Liver (tissue), 7 donors: ENCODE measurements at regions not wholly inside any gene's neighbourhood (a gene's known extent, or its start where the extent isn't known, plus 50 kb on each side); places are given as distances from the start of the nearest gene placed in this dataset.

Source experiments
- DNase-seq: peaks from one replicate; pipeline ENCODE4 v3.0.0-alpha.2; 2017; ENCODE audit warnings: low spot score
- H3K27ac ChIP-seq, 2 donors: one replicate each; pipeline ENCODE4 v1.7.0; 2013; ENCODE audit warnings: inconsistent platforms in 2 of 2, low read length in 2 of 2, control low read depth in 1 of 2, low read depth in 1 of 2, mild to moderate bottlenecking in 1 of 2
- H3K27me3 ChIP-seq, 4 donors: one replicate each; pipeline versions ENCODE4 v1.6.1 to v1.7.0; 2013; ENCODE audit warnings: low read length in 3 of 4, inconsistent platforms in 1 of 4, mild to moderate bottlenecking in 1 of 4, moderate library complexity in 1 of 4; ENCODE audit not compliant: control insufficient read depth in 4 of 4, insufficient read depth in 4 of 4
- H3K36me3 ChIP-seq, 4 donors: one replicate each; pipeline versions ENCODE4 v1.6.1 to v1.7.0; 2013; ENCODE audit warnings: low read length in 3 of 4, mild to moderate bottlenecking in 3 of 4, low read depth in 1 of 4, moderate library complexity in 1 of 4; ENCODE audit not compliant: control insufficient read depth in 4 of 4, insufficient read depth in 3 of 4
- H3K4me1 ChIP-seq, 4 donors: one replicate each; pipeline versions ENCODE4 v1.6.1 to v1.7.0; 2013; ENCODE audit warnings: low read length in 3 of 4, mild to moderate bottlenecking in 3 of 4, moderate library complexity in 1 of 4; ENCODE audit not compliant: control insufficient read depth in 4 of 4, insufficient read depth in 4 of 4
- H3K4me3 ChIP-seq, 3 donors: one replicate each; pipeline versions ENCODE4 v1.6.1 to v1.7.0; 2013; ENCODE audit warnings: low read length in 3 of 3, control low read depth in 1 of 3, low read depth in 1 of 3, mild to moderate bottlenecking in 1 of 3
- H3K9ac ChIP-seq, 2 donors: one replicate each; pipeline ENCODE4 v1.7.0; 2013; ENCODE audit warnings: low read length in 2 of 2, mild to moderate bottlenecking in 2 of 2, moderate library complexity in 2 of 2, control low read depth in 1 of 2, low read depth in 1 of 2
- H3K9me3 ChIP-seq, 4 donors: one replicate each; pipeline versions ENCODE4 v1.6.1 to v1.7.0; 2013; ENCODE audit warnings: low read length in 3 of 4; ENCODE audit not compliant: control insufficient read depth in 4 of 4
- EGR1 ChIP-seq, 2 donors: IDR thresholded peaks; 2 replicates each; pipeline ENCODE4 v1.6.1; 2016 to 2018; ENCODE audit warnings: antibody characterized with exemption in 2 of 2, low read depth in 2 of 2
- FOXA2 ChIP-seq: IDR thresholded peaks from 2 replicates; pipeline ENCODE4 v1.6.1; 2016; ENCODE audit warnings: antibody characterized with exemption
- GABPA ChIP-seq, 2 donors: IDR thresholded peaks in 1 of 2; conservative IDR thresholded peaks in 1 of 2; 2 replicates each; pipeline ENCODE4 v1.6.1; 2016; ENCODE audit warnings: antibody characterized with exemption in 2 of 2, mild to moderate bottlenecking in 1 of 2, moderate library complexity in 1 of 2
- HNF4G ChIP-seq: IDR thresholded peaks from 2 replicates; pipeline ENCODE4 v1.6.1; 2016; ENCODE audit warnings: antibody characterized with exemption
- JUND ChIP-seq, 2 donors: IDR thresholded peaks; 2 replicates each; pipeline ENCODE4 v1.6.1; 2016; ENCODE audit warnings: antibody characterized with exemption in 2 of 2
- NR2F2 ChIP-seq: IDR thresholded peaks from 2 replicates; pipeline ENCODE4 v1.6.1; 2016; ENCODE audit warnings: antibody characterized with exemption
- RAD21 ChIP-seq, 2 donors: IDR thresholded peaks; 2 replicates each; pipeline ENCODE4 v1.6.1; 2016; ENCODE audit warnings: antibody characterized with exemption in 2 of 2, mild to moderate bottlenecking in 2 of 2
- YY1 ChIP-seq: IDR thresholded peaks from 2 replicates; pipeline ENCODE4 v1.6.1; 2016; ENCODE audit warnings: antibody characterized with exemption, mild to moderate bottlenecking
- WGBS: extraction: QIAGEN DNeasy Blood & Tissue Kit; methylation state at CpG from one replicate; pipeline ENCODE4 v1.1.7; 2013; 5-methylcytosine and 5-hydroxymethylcytosine counted together
- TF ChIP-seq, protein P1 (sequence below): IDR thresholded peaks from 2 replicates; pipeline ENCODE4 v1.6.1; 2016; ENCODE audit warnings: antibody characterized with exemption
- TF ChIP-seq, protein P2 (sequence below): IDR thresholded peaks from 2 replicates; pipeline ENCODE4 v1.6.1; 2016; ENCODE audit warnings: antibody characterized with exemption
- TF ChIP-seq, protein P3 (sequence below): IDR thresholded peaks from 2 replicates; pipeline ENCODE4 v1.6.1; 2016; ENCODE audit warnings: antibody characterized with exemption
- donor health status: healthy.
- donor health status: healthy.
- donor health status: healthy.
- donor health status: healthy.

GRCh38 chr9:84617411-84618029 is 52.0 kb upstream of the NTRK2 start:
- Histone ChIP-seq H3K9me3 (no peaks in the 10 kb centered on the region), H3K27me3 (no peaks in the 10 kb centered on the region), H3K27ac (no peak overlapping the region), H3K9ac (no peak overlapping the region), H3K4me3 (no peak overlapping the region), H3K4me1 (no peaks in the 10 kb centered on the region), H3K36me3 (no peaks in the 10 kb centered on the region)
- DNase-seq: no peak
- TF ChIP-seq, protein P1, sequence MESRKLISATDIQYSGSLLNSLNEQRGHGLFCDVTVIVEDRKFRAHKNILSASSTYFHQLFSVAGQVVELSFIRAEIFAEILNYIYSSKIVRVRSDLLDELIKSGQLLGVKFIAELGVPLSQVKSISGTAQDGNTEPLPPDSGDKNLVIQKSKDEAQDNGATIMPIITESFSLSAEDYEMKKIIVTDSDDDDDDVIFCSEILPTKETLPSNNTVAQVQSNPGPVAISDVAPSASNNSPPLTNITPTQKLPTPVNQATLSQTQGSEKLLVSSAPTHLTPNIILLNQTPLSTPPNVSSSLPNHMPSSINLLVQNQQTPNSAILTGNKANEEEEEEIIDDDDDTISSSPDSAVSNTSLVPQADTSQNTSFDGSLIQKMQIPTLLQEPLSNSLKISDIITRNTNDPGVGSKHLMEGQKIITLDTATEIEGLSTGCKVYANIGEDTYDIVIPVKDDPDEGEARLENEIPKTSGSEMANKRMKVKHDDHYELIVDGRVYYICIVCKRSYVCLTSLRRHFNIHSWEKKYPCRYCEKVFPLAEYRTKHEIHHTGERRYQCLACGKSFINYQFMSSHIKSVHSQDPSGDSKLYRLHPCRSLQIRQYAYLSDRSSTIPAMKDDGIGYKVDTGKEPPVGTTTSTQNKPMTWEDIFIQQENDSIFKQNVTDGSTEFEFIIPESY: no peak
- TF ChIP-seq HNF4G (no peak), RAD21 (IDR thresholded peaks at IDR 0.05) (no peak), EGR1 (IDR thresholded peaks at IDR 0.05; ENCODE audit: low read depth in 2 of 2) (no peak), YY1 (no peak), GABPA (IDR thresholded peaks at IDR 0.05 in 1 of 2, conservative IDR thresholded peaks at IDR 0.05 in 1 of 2) (no peak), NR2F2 (no peak), JUND (IDR thresholded peaks at IDR 0.05) (no peak), FOXA2 (no peak)
- TF ChIP-seq, protein P2, sequence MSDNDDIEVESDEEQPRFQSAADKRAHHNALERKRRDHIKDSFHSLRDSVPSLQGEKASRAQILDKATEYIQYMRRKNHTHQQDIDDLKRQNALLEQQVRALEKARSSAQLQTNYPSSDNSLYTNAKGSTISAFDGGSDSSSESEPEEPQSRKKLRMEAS: no peak
- TF ChIP-seq, protein P3, sequence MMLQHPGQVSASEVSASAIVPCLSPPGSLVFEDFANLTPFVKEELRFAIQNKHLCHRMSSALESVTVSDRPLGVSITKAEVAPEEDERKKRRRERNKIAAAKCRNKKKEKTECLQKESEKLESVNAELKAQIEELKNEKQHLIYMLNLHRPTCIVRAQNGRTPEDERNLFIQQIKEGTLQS: no peak
- WGBS: 73% methylated on average over 4 of the region's 4 CpGs
